ENCODE measurements at regions not wholly inside any gene's neighbourhood (a gene's known extent, or its start where the extent isn't known, plus 50 kb on each side); places are given as distances from the start of the nearest gene placed in this dataset.

- no peak for TF ChIP-seq EZH2 (IDR thresholded peaks at IDR 0.05; ENCODE audit: borderline replicate concordance, low read length)
- no peak for TF ChIP-seq CTCF (conservative IDR thresholded peaks at IDR 0.05 in 1 of 2, IDR thresholded peaks at IDR 0.05 in 1 of 2; ENCODE audit: extremely low read depth in 1 of 2, insufficient read depth in 1 of 2, low read depth in 1 of 2, low read length in 2 of 2)
Measured at GRCh38 chr2:40737180-40737579, 285.3 kb upstream of the SLC8A1 start.

Data from mammary epithelial cell (primary cell).